Activated T-helper 17 cell treated with anti-CD3 and anti-CD28 coated beads, Interleukin-2, amount 50 U/mL, for 72 hours (primary cell): ENCODE measurements at regions not wholly inside any gene's neighbourhood (a gene's known extent, or its start where the extent isn't known, plus 50 kb on each side); places are given as distances from the start of the nearest gene placed in this dataset.

Experiments
- ATAC-seq: fragments of 150-1000 bp; cut with Tn5 transposase; replicated peaks from 2 replicates; pipeline ENCODE4 v1.10.0; 2021; ENCODE audit warnings: mild to moderate bottlenecking, moderate library complexity
- H3K27ac Mint-ChIP-seq: one replicate; pipeline ENCODE4 v1.8.0; 2022; ENCODE audit warnings: mixed read lengths
- H3K27me3 Mint-ChIP-seq: one replicate; pipeline ENCODE4 v1.8.0; 2022; ENCODE audit warnings: mixed read lengths
- H3K36me3 Mint-ChIP-seq: one replicate; pipeline ENCODE4 v1.8.0; 2022; ENCODE audit warnings: low read depth, mild to moderate bottlenecking, mixed read lengths
- H3K4me1 Mint-ChIP-seq: one replicate; pipeline ENCODE4 v1.8.0; 2022; ENCODE audit warnings: mixed read lengths
- H3K4me3 Mint-ChIP-seq: one replicate; pipeline ENCODE4 v1.8.0; 2022; ENCODE audit warnings: mild to moderate bottlenecking, mixed read lengths
- H3K9me3 Mint-ChIP-seq: one replicate; pipeline ENCODE4 v1.8.0; 2022; ENCODE audit warnings: mixed read lengths

DNA sequence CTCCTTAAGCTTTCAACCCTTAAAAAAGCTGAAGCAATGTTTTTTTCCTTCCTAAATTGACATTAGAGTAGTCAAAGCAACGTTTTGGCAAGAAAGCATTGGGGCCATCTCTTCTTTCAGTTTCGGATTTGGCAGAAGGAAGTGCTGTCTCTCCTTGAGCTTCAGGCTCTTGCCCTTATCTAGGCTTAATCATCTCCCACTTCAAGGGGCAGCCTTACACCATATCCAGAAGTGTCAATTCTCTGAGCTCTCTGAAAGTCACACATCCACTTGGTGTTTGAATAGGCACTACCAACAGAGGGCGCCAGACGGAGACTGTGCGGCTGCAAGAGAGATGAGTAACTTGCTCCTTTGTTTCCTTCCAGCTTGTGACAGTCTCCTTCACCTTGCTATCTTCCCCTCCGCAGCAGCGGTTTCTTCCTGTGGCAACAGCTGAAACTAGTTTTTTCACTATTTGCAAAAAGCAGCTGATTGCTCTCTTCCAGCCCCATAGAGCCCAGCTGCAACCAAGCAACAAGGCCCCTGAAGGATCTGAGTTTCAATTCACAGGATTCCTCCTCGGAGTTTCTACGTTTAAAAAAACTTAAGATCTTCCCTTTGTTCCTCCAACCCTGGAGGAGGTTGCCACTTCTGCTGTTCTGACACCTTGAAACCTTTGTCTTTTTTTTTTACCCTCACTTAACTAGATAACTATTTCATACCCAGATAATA, 147.0 kb upstream of the SLCO3A1 start:
- ATAC-seq: peak; percentile 92
- Mint-ChIP-seq H3K9me3 (no peaks in the 10 kb centered on the region), H3K36me3 (no peaks in the 10 kb centered on the region), H3K27me3 (peaks cover 6% of the 10 kb centered on the region), H3K4me1 (peaks cover 6% of the 10 kb centered on the region), H3K27ac (peak overlapping the region; percentile 64), H3K4me3 (peak overlapping the region; percentile 20)

DNA sequence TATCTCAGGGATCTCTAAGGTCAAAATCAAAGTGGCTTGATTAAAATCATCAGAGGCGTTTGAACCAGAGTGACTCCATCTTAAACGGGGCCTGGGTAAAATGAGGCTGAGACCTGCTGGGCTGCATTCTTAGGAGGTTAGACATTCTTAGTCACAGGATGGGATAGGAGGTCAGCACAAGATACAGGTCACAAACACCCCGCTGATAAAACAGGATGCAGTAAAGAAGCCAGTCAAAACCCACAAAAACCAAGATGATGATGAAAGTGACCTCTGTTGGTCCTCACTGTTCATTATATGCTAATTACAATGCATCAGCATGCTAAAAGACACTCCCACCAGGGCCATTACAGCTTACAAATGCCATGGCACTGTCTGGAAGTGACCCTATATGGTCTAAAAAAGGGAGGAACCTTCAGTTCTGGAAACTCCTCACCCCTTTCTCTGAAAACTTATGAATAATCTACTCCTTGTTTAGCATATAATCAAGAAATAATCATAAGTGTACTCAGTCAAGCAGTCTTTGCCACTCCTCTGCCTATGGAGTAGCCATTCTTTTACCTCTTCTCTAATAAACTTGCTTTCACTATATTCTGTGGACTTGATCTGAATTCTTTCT, 143.3 kb upstream of the SLCO3A1 start:
- Mint-ChIP-seq H3K4me3 (no peak overlapping the region), H3K9me3 (no peaks in the 10 kb centered on the region)
- ATAC-seq: peak; percentile 23

DNA sequence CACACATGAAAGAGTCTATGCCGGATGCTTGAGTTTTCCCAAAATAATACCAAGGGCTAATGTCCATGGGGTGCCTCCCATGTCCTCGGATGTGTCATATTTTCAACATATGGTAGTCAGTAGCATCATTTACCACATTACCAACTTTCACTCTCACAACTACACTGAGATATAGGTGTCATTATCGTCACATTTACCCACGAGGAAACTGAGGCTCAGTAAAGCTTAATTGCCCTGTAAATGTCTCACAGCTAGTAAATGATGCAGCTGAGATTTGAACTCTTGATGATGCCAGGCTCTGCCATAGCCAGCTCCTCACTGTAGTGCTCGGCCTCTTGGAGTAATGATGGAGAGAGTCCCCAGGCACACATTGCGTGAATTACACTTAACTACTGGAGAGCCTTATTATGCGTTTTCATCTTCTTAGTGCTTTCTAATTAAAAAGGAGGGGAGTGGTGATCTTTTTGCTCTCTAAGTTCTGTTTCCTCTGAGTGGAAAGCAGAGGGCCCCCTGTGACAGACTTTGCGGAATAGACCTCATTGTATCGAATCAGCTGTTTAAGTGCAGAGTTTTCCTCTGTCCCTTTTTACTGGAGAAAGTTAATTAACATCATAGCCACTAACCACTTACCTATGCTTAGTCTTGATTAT, 142.0 kb upstream of the SLCO3A1 start:
- Mint-ChIP-seq H3K4me3 (no peak overlapping the region), H3K36me3 (no peaks in the 10 kb centered on the region), H3K4me1 (peaks cover 1% of the 10 kb centered on the region), H3K9me3 (no peaks in the 10 kb centered on the region), H3K27me3 (peaks cover 16% of the 10 kb centered on the region), H3K27ac (no peak overlapping the region)
- no peak for ATAC-seq

More for the DNA sequence above, 143.3 kb upstream of the SLCO3A1 start:
- Mint-ChIP-seq H3K4me1 (peaks cover 6% of the 10 kb centered on the region), H3K36me3 (no peaks in the 10 kb centered on the region), H3K27me3 (peaks cover 12% of the 10 kb centered on the region), H3K27ac (no peak overlapping the region)

DNA sequence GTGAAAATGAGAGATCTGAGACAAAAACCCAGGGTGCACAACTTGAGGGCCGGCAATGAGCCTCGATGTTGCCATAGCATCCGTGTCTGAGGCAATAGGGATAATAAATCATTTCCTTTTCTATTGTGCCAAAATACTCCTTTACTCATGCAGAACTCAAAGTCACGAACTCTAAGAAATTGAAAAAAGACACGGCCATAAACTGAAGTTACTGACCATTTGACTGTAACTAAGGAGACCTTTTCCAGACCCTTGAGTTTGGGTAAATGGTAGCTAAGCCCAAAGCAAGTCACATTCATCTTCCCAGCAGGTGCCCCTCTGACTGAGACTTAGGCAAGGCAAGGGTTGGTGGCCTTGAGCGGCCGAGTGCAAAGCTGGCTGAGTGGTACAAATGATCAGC, 141.2 kb upstream of the SLCO3A1 start:
- ATAC-seq: no peak
- H3K9me3 Mint-ChIP-seq: no peaks in the 10 kb centered on the region
- no peak overlapping the region for H3K4me3 Mint-ChIP-seq
- H3K27ac Mint-ChIP-seq: no peak overlapping the region
- H3K27me3 Mint-ChIP-seq: peaks cover 16% of the 10 kb centered on the region
- no peaks in the 10 kb centered on the region for H3K4me1 Mint-ChIP-seq
- no peaks in the 10 kb centered on the region for H3K36me3 Mint-ChIP-seq

DNA sequence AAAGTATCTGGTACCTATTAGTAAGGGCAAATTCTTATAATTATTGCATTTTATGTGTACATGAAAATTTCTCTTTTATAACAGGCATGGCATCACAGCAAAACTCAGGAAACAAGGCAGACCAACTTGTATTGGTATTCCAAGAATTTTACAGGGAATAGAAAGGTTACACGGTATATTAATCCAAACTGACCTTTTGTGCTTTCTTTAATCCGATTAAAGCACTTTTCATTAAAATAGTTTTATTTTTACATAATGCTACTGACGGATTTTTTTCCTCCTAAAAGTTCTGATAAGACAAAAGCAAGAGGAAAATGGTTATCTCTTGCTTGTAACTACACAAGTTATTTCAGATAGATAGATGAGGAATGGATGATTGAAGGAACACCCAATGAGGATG, 137.0 kb upstream of the SLCO3A1 start:
- no peaks in the 10 kb centered on the region for H3K36me3 Mint-ChIP-seq
- no peak overlapping the region for H3K27ac Mint-ChIP-seq

DNA sequence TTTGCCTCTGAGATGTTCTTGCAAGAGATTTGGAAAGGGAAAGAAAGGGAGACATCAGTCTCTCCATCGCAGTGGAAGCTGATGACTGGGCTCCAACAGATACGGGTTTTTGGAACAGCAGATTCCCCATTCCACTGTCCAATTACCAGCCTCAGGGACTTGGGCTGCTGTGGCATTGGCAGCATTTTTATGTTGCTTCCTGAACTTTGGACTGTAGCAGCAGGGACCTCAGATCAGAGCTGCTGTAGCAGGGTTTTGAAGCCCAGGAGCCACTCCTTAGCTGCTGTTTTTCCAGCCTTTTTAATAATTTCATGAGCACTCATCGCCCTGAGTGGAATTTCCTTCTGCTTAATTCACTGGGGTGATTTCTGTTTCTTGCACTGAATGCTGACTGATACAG, 135.7 kb upstream of the SLCO3A1 start:
- H3K27me3 Mint-ChIP-seq: peaks cover 32% of the 10 kb centered on the region
- H3K4me1 Mint-ChIP-seq: no peaks in the 10 kb centered on the region
- H3K9me3 Mint-ChIP-seq: no peaks in the 10 kb centered on the region
- ATAC-seq: no peak
- no peak overlapping the region for H3K4me3 Mint-ChIP-seq
- no peaks in the 10 kb centered on the region for H3K36me3 Mint-ChIP-seq
- no peak overlapping the region for H3K27ac Mint-ChIP-seq

More for the DNA sequence above, 137.0 kb upstream of the SLCO3A1 start:
- no peaks in the 10 kb centered on the region for H3K9me3 Mint-ChIP-seq
- ATAC-seq: no peak
- H3K4me1 Mint-ChIP-seq: no peaks in the 10 kb centered on the region
- peaks cover 31% of the 10 kb centered on the region for H3K27me3 Mint-ChIP-seq
- H3K4me3 Mint-ChIP-seq: no peak overlapping the region

DNA sequence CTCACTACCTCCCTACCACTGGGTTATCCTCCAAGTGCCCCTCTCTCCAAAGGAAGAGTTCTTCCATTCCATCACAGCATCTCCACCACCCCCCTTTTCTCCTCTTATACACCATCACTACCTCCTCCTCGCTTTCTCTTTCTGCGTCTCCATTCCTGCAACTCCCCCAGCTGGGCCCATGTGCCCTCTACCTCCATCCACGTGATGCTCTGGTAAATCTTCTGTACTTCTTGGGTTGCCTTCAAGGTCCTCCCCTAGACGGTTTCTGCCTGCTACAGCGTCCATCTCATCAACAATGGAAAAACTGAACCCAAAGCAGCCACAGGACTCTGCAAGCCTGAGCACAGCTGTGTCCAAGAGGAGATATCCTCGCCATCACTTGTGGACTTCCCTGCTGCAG, 129.5 kb upstream of the SLCO3A1 start:
- H3K4me1 Mint-ChIP-seq: no peaks in the 10 kb centered on the region
- H3K27ac Mint-ChIP-seq: no peak overlapping the region
- H3K27me3 Mint-ChIP-seq: peaks cover 24% of the 10 kb centered on the region
- no peaks in the 10 kb centered on the region for H3K9me3 Mint-ChIP-seq
- H3K4me3 Mint-ChIP-seq: no peak overlapping the region
- no peaks in the 10 kb centered on the region for H3K36me3 Mint-ChIP-seq
- ATAC-seq: no peak

DNA sequence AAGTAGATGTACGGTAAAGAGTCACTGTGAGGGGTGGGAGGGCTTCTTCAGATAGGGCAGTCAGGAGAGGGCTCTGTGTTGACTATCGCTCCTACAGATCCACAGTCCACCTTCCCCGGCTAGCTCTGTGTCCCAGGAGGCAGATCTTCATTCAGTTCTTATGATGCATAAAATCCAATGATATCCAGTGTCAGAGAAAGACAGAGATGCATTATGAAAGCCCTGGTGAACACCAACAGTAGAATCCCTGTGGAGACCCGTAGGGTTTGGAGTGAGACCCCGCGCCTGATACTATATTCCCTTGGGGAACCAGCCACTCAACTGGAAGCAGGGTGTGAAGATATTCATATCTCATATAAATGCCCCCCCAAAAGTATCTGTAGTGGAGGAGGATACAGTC, 119.8 kb upstream of the SLCO3A1 start:
- Mint-ChIP-seq H3K4me1 (no peaks in the 10 kb centered on the region), H3K36me3 (no peaks in the 10 kb centered on the region), H3K27me3 (peaks cover 45% of the 10 kb centered on the region), H3K27ac (no peak overlapping the region), H3K4me3 (no peak overlapping the region), H3K9me3 (no peaks in the 10 kb centered on the region)
- no peak for ATAC-seq

DNA sequence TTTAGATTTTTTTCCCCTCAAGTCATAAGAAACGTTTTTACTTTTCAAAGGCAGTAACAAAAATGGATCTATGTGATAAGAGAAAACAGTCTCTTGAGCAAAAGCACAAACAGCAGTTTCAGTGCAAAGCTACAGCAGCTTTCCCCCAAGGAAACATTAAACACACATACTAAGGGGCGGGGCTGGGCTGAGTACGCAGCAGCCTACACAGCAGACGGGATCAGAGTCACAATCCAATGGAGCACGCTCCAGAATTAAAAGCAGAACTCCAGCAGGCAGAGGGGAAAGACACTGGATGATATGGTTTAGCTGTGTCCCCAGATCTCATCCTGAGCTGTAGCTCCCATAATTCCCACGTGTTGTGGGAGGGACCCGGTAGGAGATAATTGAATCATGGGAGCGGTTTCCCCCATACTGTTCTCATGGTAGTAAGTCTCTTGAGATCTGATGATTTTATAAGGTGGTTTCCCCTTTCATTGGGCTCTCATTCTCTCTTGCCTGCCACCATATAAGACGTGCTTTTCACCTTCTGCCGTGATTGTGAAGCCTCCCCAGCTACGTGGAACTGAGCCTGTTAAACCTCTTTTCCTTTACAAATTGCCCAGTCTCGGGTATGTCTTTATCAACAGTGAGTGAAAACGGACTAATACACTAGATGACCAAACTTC, 116.2 kb upstream of the SLCO3A1 start:
- Mint-ChIP-seq H3K9me3 (no peaks in the 10 kb centered on the region), H3K27me3 (peaks cover 34% of the 10 kb centered on the region), H3K36me3 (no peaks in the 10 kb centered on the region), H3K4me1 (no peaks in the 10 kb centered on the region), H3K4me3 (no peak overlapping the region), H3K27ac (no peak overlapping the region)
- no peak for ATAC-seq

DNA sequence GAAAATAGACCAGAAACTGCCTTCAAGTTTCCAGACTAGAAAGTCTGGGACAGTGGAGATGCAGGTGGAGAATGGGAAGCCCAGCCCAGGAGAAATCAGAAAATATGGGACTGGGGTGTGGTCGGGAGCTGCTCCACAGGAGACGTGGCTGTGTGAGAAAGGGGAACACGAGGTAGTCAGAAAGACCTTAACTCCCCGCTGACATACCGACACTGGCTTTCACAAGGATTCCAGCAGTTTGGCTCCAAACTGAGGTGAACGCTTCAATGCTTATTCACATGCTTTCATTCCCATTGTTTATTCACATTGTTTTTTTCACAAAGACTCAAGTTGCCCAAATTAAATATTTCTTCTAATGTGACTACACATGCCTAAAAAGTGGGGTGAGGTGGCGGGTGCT, 111.5 kb upstream of the SLCO3A1 start:
- H3K9me3 Mint-ChIP-seq: no peaks in the 10 kb centered on the region
- no peak overlapping the region for H3K4me3 Mint-ChIP-seq
- no peaks in the 10 kb centered on the region for H3K4me1 Mint-ChIP-seq
- H3K27me3 Mint-ChIP-seq: peaks cover 30% of the 10 kb centered on the region
- no peaks in the 10 kb centered on the region for H3K36me3 Mint-ChIP-seq
- ATAC-seq: no peak
- no peak overlapping the region for H3K27ac Mint-ChIP-seq

DNA sequence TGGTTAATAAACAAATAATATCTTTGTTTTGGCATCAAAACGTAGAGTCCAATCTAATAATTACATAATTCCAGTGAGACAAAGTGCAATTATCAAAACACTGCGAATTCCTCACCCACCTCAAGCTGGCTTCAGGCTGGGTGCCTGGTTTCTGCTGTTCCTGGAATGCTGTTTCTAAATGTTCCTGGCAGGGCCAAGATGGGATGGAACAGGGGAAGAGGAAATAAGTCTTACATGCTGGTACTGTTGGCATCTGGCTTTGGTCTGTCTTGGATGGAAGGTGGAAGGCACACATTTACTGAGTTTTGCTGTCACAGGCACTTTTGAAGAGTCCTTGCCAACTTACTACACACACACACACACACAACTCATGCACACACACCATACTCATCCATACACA, 101.9 kb upstream of the SLCO3A1 start:
- Mint-ChIP-seq H3K4me1 (peaks cover 4% of the 10 kb centered on the region), H3K27me3 (peaks cover 6% of the 10 kb centered on the region), H3K4me3 (no peak overlapping the region), H3K27ac (no peak overlapping the region), H3K9me3 (no peaks in the 10 kb centered on the region), H3K36me3 (no peaks in the 10 kb centered on the region)
- no peak for ATAC-seq

DNA sequence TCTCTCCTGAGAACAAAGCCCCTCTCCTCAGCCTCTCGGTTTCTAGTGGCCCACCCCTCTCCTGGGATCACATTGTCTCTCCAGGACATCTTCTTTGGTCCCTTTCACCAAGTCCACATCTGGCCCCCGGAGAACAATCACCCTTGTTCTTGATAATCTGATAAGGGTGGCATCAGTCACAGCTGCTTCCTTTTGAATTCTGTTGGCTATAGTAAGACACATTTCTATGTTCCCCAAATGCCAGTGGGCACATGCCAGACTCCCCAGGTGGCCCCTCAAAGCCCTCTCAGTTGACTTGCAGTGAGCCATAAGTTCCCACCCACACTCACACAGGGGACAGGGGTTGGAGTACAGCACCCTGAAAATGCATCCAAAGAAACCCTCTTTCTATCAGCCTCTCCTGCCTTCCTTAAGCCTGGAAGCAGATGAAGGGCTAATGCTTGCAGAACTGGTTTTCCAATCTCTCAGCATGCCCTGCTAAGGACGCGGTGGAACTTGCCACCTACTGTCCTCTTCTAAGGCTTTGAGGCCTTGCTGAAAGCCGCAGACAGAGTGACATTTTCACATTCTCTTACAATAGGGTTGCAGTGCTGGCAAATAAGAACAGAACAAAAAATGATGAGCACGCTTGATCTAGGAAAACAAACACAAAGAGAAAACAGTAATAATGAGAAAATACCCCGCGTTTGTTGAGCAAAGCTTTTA, 101.3 kb upstream of the SLCO3A1 start:
- ATAC-seq: no peak
- no peak overlapping the region for H3K4me3 Mint-ChIP-seq
- H3K36me3 Mint-ChIP-seq: no peaks in the 10 kb centered on the region
- H3K27ac Mint-ChIP-seq: no peak overlapping the region
- no peaks in the 10 kb centered on the region for H3K9me3 Mint-ChIP-seq
- peaks cover 6% of the 10 kb centered on the region for H3K27me3 Mint-ChIP-seq
- peaks cover 4% of the 10 kb centered on the region for H3K4me1 Mint-ChIP-seq

DNA sequence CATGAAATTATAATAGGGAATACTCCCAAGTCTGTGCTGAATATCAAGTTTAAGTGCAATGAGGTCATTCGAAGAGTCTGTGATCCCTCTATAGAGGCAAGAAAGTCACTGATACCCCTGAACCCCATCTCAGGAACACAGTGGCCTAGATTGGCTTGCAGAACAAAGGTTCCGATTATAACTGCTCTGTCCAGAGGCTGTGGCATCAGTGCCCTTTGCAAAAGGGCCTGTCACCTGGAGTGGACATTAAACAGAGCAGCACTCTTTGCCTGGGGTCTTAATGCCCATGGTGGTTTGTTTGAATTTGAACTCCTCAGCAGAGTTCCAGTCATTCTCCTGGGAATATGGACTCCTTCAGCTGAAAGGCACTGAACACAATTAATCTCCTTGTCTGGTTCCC, 93.9 kb upstream of the SLCO3A1 start:
- H3K27ac Mint-ChIP-seq: no peak overlapping the region
- H3K9me3 Mint-ChIP-seq: no peaks in the 10 kb centered on the region
- H3K36me3 Mint-ChIP-seq: no peaks in the 10 kb centered on the region
- no peak for ATAC-seq
- H3K4me1 Mint-ChIP-seq: no peaks in the 10 kb centered on the region
- H3K4me3 Mint-ChIP-seq: no peak overlapping the region
- H3K27me3 Mint-ChIP-seq: peaks cover 6% of the 10 kb centered on the region

DNA sequence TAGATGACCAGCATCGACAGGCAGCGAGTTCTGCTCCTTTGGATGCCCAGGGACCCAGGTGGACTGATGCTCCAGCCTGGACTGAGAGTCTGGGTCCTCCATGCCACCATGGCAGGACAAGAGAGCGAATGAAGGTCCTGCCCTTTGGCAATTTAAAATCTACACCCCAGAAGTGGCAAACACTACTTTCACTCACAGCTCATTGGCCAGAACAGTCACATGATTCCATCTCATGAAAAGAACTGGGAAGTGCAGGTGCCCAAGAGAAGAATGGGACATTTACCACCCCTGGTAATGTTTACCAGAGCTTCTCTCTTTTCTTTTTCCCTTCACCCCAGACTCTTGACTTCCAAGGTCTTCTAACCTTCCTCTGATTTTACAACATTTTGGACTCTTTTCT, 87.8 kb upstream of the SLCO3A1 start:
- Mint-ChIP-seq H3K36me3 (no peaks in the 10 kb centered on the region), H3K27ac (no peak overlapping the region), H3K9me3 (no peaks in the 10 kb centered on the region), H3K4me1 (no peaks in the 10 kb centered on the region), H3K27me3 (peaks cover 6% of the 10 kb centered on the region), H3K4me3 (no peak overlapping the region)
- no peak for ATAC-seq
